NCI-H1417 (cell line): ENCODE measurements at regions not wholly inside any gene's neighbourhood (a gene's known extent, or its start where the extent isn't known, plus 50 kb on each side); places are given as distances from the start of the nearest gene placed in this dataset.
"Not testable (repeated sequence)": the region's sequence is repeated elsewhere in the genome, so short reads cannot be mapped to it uniquely, and the experiment has no call there.

Experiments
- DNase-seq, 3 experiments: peaks; one replicate each; lab custom pipeline; 2025; lab: John Stamatoyannopoulos, UW

DNA sequence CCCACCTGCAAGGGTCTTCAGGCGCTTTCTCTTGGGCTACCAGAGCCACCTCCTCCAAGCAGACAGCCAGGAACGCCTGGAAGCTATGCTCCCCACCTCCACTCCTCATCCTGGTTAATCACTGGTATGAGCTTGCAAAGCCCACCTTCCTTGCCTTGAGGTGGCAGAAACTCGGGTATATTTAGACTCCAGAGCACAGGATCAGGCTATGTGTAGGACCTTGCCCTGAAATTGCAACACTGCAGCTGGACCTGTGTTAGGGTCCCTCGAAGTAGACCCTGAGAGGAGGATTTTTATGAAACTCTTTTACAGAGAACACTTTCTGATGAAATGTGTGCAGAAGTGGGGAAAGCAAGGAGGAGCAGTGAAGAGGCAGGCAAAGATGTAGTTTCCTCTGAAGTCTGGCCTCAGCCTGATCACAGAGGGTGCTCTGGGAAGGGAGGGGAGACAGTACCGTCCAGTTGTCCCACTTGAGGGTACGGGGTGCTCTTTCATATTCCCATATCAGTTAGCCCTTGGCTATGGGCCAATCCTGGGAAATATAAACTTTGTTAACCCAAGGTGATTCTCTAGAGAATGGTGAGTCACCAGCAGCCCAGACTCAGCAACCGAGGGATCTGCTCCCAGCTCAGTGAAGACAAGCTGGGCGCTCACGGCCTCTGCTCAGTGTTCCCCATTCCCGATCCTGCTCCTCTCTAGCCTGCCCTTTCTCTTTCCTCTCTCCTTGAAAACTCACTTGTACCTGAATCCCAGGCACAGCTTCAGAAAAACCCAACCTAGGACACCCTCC is 157.9 kb downstream of the UQCRFS1 start:
- no peak for DNase-seq

DNA sequence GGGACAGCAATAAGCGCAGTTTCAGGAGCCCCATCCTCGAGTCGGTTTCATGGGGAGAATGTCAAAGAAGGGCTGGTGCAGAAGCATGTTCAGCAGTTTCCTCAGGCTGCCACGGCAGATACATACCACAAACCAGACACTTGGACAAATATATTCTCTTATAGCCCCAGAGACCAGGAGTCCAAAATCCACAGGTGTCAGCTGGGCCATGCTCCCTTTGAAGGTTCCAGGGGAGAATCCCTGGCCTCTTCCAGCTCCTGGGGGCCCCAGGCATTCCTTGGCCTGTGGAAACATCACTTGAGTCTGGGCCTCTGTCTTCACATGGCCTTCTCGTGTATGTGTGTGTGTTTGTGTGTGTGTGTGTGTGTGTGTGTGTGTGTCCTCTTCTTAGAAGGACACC is 164.1 kb downstream of the UQCRFS1 start:
- no peak for DNase-seq

GRCh38 chr19:29045679-29046254 is 167.2 kb downstream of the UQCRFS1 start:
- no peak for DNase-seq

GRCh38 chr19:29044037-29044436 is 168.9 kb downstream of the UQCRFS1 start:
- no peak for DNase-seq

- DNase-seq, result no peak
Observed at GRCh38 chr19:29042450-29042849, 170.5 kb downstream of the UQCRFS1 start.

DNA sequence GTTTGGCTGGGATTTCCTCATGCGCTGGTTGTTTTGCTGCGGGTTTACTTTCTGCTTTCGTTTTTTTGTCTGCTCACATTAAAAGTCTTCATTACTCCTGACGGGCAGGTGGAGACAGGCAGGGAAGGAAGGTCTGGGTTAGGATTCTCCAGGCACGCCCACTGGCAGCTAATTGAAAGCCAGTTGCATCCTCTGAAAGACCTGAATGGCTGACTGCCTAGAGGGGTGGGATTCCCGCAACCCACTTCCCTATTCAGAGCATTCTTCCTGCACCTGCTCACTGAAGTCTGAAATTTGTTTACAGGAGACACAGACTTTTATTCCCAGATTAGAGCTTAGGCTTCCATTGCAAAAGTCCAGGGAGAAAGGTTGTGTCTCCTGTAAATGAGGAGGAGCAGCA is 172.0 kb downstream of the UQCRFS1 start:
- peak in 1 of 3 experiments; percentile 16 for DNase-seq

DNA sequence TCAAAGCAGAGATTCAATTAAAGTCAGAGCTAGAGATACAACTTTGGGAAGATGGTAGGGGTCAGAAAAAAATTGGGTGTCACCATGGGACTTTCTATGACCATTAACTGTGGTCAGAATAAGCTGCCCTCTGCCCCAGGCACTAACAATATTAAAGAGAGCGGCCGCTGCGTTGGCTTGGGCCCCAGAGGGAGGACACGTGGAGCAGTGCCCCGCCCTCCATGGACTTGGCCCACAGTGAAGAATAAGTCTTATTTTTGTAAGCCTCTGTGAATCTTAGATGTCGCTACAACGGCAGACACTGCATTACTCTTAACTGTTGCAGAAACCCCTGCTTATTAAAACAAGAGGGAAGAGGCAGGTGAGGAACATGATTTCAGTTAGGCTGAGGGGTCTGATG is 172.7 kb downstream of the UQCRFS1 start:
- no peak for DNase-seq

DNA sequence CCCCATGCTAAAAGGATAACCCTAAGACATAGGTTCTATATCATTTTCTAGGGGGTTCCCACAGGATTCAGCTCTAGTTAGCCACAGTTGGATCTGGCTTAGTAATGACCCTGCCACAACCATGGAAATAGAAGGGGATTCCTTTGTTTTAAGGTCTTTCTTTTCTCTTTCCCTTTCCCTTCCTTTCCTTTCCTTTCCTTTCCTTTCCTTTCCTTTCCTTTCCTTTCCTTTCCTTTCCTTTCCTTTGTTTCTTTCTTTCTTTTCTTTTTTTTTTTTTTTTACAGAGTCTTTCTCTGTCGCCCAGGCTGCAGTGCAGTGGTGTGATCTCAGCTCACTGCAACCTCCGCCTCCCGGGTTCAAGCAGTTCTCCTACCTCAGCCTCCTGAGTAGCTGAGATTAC is 173.9 kb downstream of the UQCRFS1 start:
- DNase-seq, result not testable (repeated sequence)

GRCh38 chr19:29031216-29031615 is 181.7 kb downstream of the UQCRFS1 start:
- DNase-seq, result no peak

GRCh38 chr19:29029268-29029958 is 183.5 kb downstream of the UQCRFS1 start:
- DNase-seq, result no peak

DNA sequence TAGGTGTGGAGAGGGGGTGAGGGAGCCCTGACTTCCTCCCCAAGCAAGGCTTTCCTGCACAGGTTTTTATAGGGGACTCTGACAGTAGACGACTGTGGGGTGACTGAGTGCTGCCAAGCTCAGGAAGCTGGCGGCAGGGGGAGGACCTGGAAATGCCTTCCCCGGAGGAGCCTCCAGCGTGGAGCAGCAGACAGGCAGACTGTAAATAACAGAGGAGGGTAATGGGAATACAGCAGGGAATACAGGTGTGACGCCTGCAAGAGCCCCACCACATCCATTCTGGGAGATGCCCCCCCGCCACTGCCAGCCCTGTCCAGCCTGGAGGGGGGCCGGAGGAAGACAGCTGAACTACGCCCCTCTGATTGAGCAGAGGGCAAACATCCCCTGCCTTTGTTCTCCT is 190.4 kb downstream of the UQCRFS1 start:
- DNase-seq, result no peak

DNA sequence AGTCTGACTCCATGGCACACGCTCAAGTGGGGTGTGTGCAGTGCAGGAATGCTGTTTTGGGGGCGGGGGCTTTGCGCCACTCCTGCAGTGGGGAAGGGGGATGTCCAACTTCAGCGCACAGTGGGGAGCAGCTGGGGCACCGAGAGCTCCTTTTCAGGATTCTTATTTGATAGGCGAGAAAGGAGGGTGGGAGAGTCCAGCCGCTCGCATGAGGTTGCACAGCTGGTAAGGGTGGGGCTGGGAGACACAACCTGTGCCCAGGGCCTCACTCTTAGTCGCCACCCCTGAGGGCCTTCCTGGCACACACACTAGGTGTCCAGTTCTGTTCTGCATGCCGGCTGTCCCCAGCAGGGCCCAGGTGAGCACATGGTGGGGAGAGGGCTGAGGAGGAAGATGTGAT is 190.8 kb downstream of the UQCRFS1 start:
- no peak for DNase-seq

- no peak for DNase-seq
Observed at GRCh38 chr19:29021232-29021916, 191.6 kb downstream of the UQCRFS1 start.

DNA sequence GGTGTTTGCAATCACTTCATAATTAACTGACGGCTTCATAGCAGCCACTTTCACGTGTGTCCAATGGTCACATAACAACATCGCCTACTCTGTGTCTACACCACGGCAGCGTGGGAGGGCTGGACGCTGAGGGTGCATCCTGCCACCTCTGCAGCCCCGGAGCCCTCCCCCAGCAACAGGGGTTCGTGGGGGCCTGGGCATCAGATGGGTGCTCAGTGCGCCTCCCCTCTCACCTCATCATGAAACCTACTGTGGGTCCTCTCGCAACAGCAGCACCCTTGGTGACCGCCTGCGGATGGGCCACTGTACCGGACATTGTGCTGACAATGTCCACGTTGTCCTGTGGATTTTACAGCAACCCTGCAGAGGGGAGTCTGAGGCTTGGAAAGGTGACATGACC is 193.5 kb downstream of the UQCRFS1 start:
- DNase-seq, result no peak

DNA sequence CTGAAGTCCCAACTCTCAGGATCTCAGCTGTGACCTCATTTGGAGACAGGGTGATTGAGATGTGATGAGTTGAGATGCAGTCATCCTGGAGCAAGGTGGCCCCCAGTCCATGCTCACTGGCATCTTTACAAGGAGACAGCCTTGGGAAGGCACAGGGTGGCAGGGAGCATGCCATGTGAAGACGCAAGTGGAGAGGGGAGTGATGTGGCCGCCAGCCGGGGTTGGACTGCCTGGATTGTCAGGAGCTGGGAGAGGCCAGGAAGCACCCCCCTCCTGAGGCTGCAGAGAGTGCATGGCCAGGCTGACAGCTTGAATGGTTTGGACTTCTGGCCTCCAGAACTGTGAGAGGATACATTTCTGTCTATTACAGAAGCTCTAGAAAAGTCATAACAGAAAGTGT is 194.4 kb downstream of the UQCRFS1 start:
- no peak for DNase-seq

- no peak for DNase-seq
Observed at GRCh38 chr19:29017788-29018187, 195.2 kb downstream of the UQCRFS1 start.

GRCh38 chr19:29016926-29017760 is 195.8 kb downstream of the UQCRFS1 start:
- no peak for DNase-seq

- no peak for DNase-seq
Observed at GRCh38 chr19:29016353-29016752, 196.6 kb downstream of the UQCRFS1 start.

GRCh38 chr19:29015569-29015968 is 197.4 kb downstream of the UQCRFS1 start:
- no peak for DNase-seq

DNA sequence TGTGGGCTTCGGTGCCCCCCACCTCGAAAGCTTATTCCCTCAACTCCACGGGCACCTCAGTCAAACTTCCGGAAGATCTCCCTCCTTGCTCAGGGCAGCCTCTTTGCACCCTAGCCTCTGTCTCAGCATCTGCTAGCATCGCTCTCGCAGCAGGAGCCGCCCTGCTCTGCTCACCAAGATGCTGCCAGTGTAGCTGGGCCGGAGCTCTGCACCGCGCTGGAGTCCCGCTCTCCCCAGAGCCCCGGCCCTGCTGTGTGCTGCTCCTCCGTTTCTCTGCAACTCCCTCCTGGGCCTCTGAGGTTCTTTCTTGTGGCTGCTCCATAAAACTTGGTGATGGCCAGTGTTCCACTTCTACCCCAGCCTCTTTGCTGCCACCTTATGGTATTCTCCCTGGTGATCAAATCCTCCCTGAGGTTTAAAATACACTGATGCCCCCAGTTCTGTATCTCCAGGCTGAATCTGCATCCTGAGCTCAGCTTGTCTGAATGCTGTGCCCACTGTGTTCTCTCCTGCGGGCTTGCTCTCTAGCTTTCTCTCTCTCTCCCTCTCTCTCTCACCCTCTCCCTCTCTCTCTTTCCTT is 198.0 kb downstream of the UQCRFS1 start:
- no peak for DNase-seq

GRCh38 chr19:29013988-29014387 is 199.0 kb downstream of the UQCRFS1 start:
- DNase-seq, result no peak
